Neural progenitor cell (in vitro differentiated cells): ENCODE measurements at regions not wholly inside any gene's neighbourhood (a gene's known extent, or its start where the extent isn't known, plus 50 kb on each side); places are given as distances from the start of the nearest gene placed in this dataset.
"Not testable (repeated sequence)": the region's sequence is repeated elsewhere in the genome, so short reads cannot be mapped to it uniquely, and the experiment has no call there.

ENCODE experiments used
- DNase-seq: peaks from one replicate; pipeline ENCODE4 v3.0.0-alpha.2; 2016; ENCODE audit warnings: low spot score
- H2AFZ ChIP-seq: fragments of 200-600 bp; sonication (generic); replicated peaks from 2 replicates; pipeline ENCODE4 v1.6.1; 2016; ENCODE audit warnings: antibody characterized with exemption
- H3F3A ChIP-seq: fragments of 200-600 bp; sonication (generic); 2 replicates; pipeline ENCODE4 v1.6.1; 2016; ENCODE audit warnings: antibody characterized with exemption, low read depth
- H3K27ac ChIP-seq: fragments of 200-600 bp; sonication (generic); 2 replicates; pipeline ENCODE4 v1.5.1; 2016; ENCODE audit warnings: mild to moderate bottlenecking
- H3K27me3 ChIP-seq: fragments of 200-600 bp; sonication (generic); 2 replicates; pipeline ENCODE4 v1.6.1; 2016; ENCODE audit warnings: mild to moderate bottlenecking, moderate library complexity
- H3K36me3 ChIP-seq: fragments of 200-600 bp; sonication (generic); 2 replicates; pipeline ENCODE4 v1.5.1; 2016
- H3K4me1 ChIP-seq: fragments of 200-600 bp; sonication (generic); 2 replicates; pipeline ENCODE4 v1.6.1; 2016; ENCODE audit warnings: mixed run types
- H3K4me2 ChIP-seq: fragments of 200-600 bp; sonication (generic); 2 replicates; pipeline ENCODE4 v1.6.1; 2016
- H3K4me3 ChIP-seq: fragments of 200-600 bp; sonication (generic); 2 replicates; pipeline ENCODE4 v1.5.1; 2016
- H3K79me2 ChIP-seq: fragments of 200-600 bp; sonication (generic); 2 replicates; pipeline ENCODE4 v1.6.1; 2016; ENCODE audit warnings: low read depth
- H3K9ac ChIP-seq: fragments of 200-600 bp; sonication (generic); 2 replicates; pipeline ENCODE4 v1.6.1; 2016
- H3K9me3 ChIP-seq: fragments of 200-600 bp; sonication (generic); 2 replicates; pipeline ENCODE4 v1.5.1; 2016; ENCODE audit warnings: low read depth
- H4K20me1 ChIP-seq: fragments of 200-600 bp; sonication (generic); 2 replicates; pipeline ENCODE4 v1.6.1; 2016; ENCODE audit warnings: low read depth
- H3K27ac Mint-ChIP-seq: 3 replicates; pipeline ENCODE4 v1.8.0; 2021; ENCODE audit warnings: mixed read lengths
- H3K27me3 Mint-ChIP-seq: 2 replicates; pipeline ENCODE4 v1.8.0; 2022; ENCODE audit warnings: low read depth, mild to moderate bottlenecking, inconsistent platforms, moderate library complexity, mixed read lengths; ENCODE audit not compliant: insufficient read depth
- H3K36me3 Mint-ChIP-seq: 3 replicates; pipeline ENCODE4 v1.8.0; 2021; ENCODE audit warnings: mixed read lengths
- H3K4me1 Mint-ChIP-seq: 3 replicates; pipeline ENCODE4 v1.8.0; 2021; ENCODE audit warnings: mixed read lengths
- H3K4me3 Mint-ChIP-seq: 3 replicates; pipeline ENCODE4 v1.8.0; 2021; ENCODE audit warnings: mild to moderate bottlenecking, moderate library complexity, mixed read lengths
- H3K9me3 Mint-ChIP-seq: 3 replicates; pipeline ENCODE4 v1.8.0; 2020; ENCODE audit warnings: mixed read lengths
- EZH2 ChIP-seq: fragments of 200-600 bp; sonication (generic); IDR thresholded peaks from 2 replicates; pipeline ENCODE4 v1.6.1; 2017; ENCODE audit warnings: antibody characterized with exemption, mild to moderate bottlenecking, moderate library complexity
- EZH2phosphoT487 ChIP-seq: fragments of 200-600 bp; sonication (generic); IDR thresholded peaks from 2 replicates; pipeline ENCODE4 v1.6.1; 2017; ENCODE audit warnings: antibody characterized with exemption
- TF ChIP-seq, protein P1 (sequence below): fragments of 200-600 bp; sonication (generic); IDR thresholded peaks from 2 replicates; pipeline ENCODE4 v1.5.1; 2017; ENCODE audit warnings: antibody characterized with exemption, mild to moderate bottlenecking

DNA sequence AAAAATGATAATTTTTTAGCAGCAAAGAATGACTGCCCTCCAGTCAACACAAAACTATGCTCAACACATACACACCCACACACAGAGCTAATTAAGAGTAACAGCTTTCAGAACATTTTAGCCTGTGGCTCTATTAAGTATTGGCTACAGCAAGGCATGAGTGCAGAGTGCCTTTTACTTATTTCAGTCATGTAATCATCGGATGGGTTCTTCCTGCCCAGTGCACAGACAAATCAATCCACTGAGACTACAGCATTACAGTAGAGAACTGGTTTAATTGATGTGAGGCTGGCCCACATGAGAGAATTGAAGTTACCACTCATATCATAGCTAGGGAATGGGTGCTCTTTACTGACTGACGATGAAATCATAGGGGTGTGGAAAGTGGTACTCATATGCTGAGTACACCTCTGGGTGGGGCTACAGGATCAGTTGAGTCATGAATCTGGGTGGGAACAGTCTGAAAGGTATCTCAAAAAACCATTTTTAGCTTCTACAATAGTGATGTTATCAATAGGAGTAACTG lies 241.0 kb downstream of the FSIP2 start:
- Mint-ChIP-seq H3K27me3 (peaks cover 2% of the 10 kb centered on the region), H3K36me3 (no peaks in the 10 kb centered on the region), H3K9me3 (no peaks in the 10 kb centered on the region), H3K4me1 (peaks cover 2% of the 10 kb centered on the region), H3K4me3 (no peak overlapping the region), H3K27ac (no peak overlapping the region)
- no peak overlapping the region for H3K4me3 ChIP-seq
- H3K36me3 ChIP-seq, result no peaks in the 10 kb centered on the region
- no peak overlapping the region for H3K9ac ChIP-seq
- H3K79me2 ChIP-seq, result no peaks in the 10 kb centered on the region
- DNase-seq, result no peak
- no peaks in the 10 kb centered on the region for H3F3A ChIP-seq
- no peaks in the 10 kb centered on the region for H3K9me3 ChIP-seq
- no peak overlapping the region for H3K4me2 ChIP-seq
- no peak overlapping the region for H3K27ac ChIP-seq
- H2AFZ ChIP-seq, result no peak overlapping the region
- H3K27me3 ChIP-seq, result no peaks in the 10 kb centered on the region
- no peaks in the 10 kb centered on the region for H4K20me1 ChIP-seq
- no peaks in the 10 kb centered on the region for H3K4me1 ChIP-seq
- TF ChIP-seq, protein P1, sequence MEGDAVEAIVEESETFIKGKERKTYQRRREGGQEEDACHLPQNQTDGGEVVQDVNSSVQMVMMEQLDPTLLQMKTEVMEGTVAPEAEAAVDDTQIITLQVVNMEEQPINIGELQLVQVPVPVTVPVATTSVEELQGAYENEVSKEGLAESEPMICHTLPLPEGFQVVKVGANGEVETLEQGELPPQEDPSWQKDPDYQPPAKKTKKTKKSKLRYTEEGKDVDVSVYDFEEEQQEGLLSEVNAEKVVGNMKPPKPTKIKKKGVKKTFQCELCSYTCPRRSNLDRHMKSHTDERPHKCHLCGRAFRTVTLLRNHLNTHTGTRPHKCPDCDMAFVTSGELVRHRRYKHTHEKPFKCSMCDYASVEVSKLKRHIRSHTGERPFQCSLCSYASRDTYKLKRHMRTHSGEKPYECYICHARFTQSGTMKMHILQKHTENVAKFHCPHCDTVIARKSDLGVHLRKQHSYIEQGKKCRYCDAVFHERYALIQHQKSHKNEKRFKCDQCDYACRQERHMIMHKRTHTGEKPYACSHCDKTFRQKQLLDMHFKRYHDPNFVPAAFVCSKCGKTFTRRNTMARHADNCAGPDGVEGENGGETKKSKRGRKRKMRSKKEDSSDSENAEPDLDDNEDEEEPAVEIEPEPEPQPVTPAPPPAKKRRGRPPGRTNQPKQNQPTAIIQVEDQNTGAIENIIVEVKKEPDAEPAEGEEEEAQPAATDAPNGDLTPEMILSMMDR, result peak; percentile 9
- TF ChIP-seq EZH2, result no peak
- TF ChIP-seq EZH2phosphoT487, result no peak

DNA sequence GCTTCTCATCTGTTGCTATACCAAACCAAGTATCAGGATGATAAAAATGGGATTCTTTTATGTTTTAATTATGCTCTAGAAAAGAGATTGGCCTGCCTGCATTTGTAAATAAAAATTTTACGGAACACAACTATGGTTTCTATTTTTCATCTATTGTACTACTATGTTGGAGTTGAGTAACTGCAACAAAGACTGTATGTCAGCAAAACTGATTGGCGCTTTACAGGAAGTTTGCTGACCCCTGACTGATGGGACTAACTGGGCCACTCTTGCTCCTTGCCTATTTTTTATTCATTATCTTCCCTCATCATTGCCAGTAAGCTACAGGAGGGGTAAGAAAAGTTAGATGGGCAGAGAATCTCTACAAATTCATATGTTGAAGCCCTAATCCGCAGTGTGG lies 242.3 kb downstream of the FSIP2 start:
- no peak overlapping the region for H3K27ac ChIP-seq
- no peak overlapping the region for H2AFZ ChIP-seq
- TF ChIP-seq EZH2 (no peak), EZH2phosphoT487 (no peak)
- TF ChIP-seq, protein P1, result no peak
- peaks cover 2% of the 10 kb centered on the region for H3K4me1 Mint-ChIP-seq
- no peaks in the 10 kb centered on the region for H3K9me3 ChIP-seq
- H3K36me3 Mint-ChIP-seq, result no peaks in the 10 kb centered on the region
- H3K4me1 ChIP-seq, result no peaks in the 10 kb centered on the region
- no peaks in the 10 kb centered on the region for H3K27me3 ChIP-seq
- no peak for DNase-seq
- peaks cover 2% of the 10 kb centered on the region for H3K27me3 Mint-ChIP-seq
- H3K9me3 Mint-ChIP-seq, result no peaks in the 10 kb centered on the region
- H4K20me1 ChIP-seq, result no peaks in the 10 kb centered on the region
- H3K4me2 ChIP-seq, result no peak overlapping the region
- no peak overlapping the region for H3K9ac ChIP-seq
- no peak overlapping the region for H3K27ac Mint-ChIP-seq
- H3K4me3 ChIP-seq, result no peak overlapping the region
- H3K79me2 ChIP-seq, result no peaks in the 10 kb centered on the region
- no peak overlapping the region for H3K4me3 Mint-ChIP-seq
- no peaks in the 10 kb centered on the region for H3F3A ChIP-seq
- no peaks in the 10 kb centered on the region for H3K36me3 ChIP-seq

DNA sequence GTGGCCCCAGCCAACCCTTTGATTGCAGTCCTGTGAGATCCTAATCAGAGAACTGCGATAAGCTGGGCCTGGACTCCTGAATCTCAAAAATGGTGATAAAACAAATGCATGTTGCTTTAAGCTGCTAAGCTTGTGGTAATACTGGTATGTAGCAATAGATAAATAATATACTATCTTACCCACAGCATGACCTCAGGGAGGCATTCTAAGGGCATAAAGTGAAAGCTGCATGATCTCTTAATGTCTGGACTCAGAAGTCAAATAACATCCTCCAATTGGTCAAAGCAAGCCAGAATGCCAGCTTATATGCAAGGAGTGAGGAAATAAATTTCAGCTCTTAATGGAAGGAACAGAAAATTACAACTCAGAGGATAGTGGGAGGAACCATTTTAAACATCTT lies 246.1 kb downstream of the FSIP2 start:
- Histone ChIP-seq H3K9me3 (no peaks in the 10 kb centered on the region), H3K27ac (no peak overlapping the region), H3F3A (no peaks in the 10 kb centered on the region), H3K27me3 (no peaks in the 10 kb centered on the region), H3K79me2 (no peaks in the 10 kb centered on the region), H2AFZ (no peak overlapping the region), H4K20me1 (no peaks in the 10 kb centered on the region), H3K36me3 (no peaks in the 10 kb centered on the region), H3K9ac (no peak overlapping the region), H3K4me2 (no peak overlapping the region), H3K4me1 (no peaks in the 10 kb centered on the region), H3K4me3 (no peak overlapping the region)
- Mint-ChIP-seq H3K4me1 (peaks cover 2% of the 10 kb centered on the region), H3K36me3 (no peaks in the 10 kb centered on the region), H3K27ac (no peak overlapping the region), H3K9me3 (no peaks in the 10 kb centered on the region), H3K27me3 (peaks cover 2% of the 10 kb centered on the region), H3K4me3 (no peak overlapping the region)
- TF ChIP-seq, protein P1, result no peak
- TF ChIP-seq EZH2 (no peak), EZH2phosphoT487 (no peak)
- DNase-seq, result no peak

DNA sequence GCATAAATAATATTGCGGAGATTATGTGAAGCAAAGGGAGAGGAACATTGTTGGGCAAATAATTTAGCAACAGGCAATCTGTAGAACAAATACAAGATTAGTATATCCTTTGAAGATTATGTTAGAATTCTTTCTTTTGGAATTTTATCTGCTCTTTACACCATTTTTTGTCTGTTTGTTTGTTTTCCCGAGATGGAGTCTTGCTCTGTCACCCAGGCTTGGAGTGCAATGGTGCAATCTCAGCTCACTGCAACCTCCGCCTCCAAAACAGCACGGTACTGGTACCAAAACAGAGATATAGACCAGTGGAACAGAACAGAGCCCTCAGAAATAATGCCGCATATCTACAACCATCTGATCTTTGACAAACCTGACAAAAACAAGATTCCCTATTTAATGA lies 250.3 kb downstream of the FSIP2 start:
- H3K4me2 ChIP-seq, result not testable (repeated sequence)

More for the DNA sequence above, 250.3 kb downstream of the FSIP2 start:
- not testable (repeated sequence) for H3K9ac ChIP-seq, H3F3A ChIP-seq, H3K27ac ChIP-seq, H3K9me3 ChIP-seq, H3K79me2 ChIP-seq, H3K27ac Mint-ChIP-seq, H3K4me3 Mint-ChIP-seq, H4K20me1 ChIP-seq, H2AFZ ChIP-seq, H3K4me1 ChIP-seq, DNase-seq, H3K9me3 Mint-ChIP-seq, H3K27me3 Mint-ChIP-seq, H3K27me3 ChIP-seq, H3K36me3 Mint-ChIP-seq, H3K4me3 ChIP-seq, H3K36me3 ChIP-seq, H3K4me1 Mint-ChIP-seq
